Stomach (tissue), 8 donors: ENCODE measurements at regions not wholly inside any gene's neighbourhood (a gene's known extent, or its start where the extent isn't known, plus 50 kb on each side); places are given as distances from the start of the nearest gene placed in this dataset.

Experiments used
- DNase-seq, 2 donors: peaks; one replicate each; pipeline versions ENCODE4 v3.0.0 to v3.0.0-alpha.2; 2013 to 2019
- H3K27ac ChIP-seq, 5 donors: fragments of 200-600 bp in 4 of 5; sonication (generic) in 4 of 5; one replicate each; pipeline ENCODE4 v1.5.1; 2013 to 2019; ENCODE audit warnings: mild to moderate bottlenecking in 1 of 5, moderate library complexity in 1 of 5
- H3K27me3 ChIP-seq, 3 donors: fragments of 200-600 bp; sonication (generic); one replicate each; pipeline ENCODE4 v1.5.1; 2017 to 2019; ENCODE audit warnings: mixed run types in 1 of 3
- H3K36me3 ChIP-seq, 4 donors: fragments of 200-600 bp; sonication (generic); 1 replicate in 3 of 4; 2 replicates in 1 of 4; pipeline ENCODE4 v1.5.1; 2016 to 2019
- H3K4me1 ChIP-seq, 4 donors: fragments of 200-600 bp; sonication (generic); one replicate each; pipeline ENCODE4 v1.5.1; 2016 to 2019
- H3K4me3 ChIP-seq, 4 donors: fragments of 200-600 bp; sonication (generic) in 3 of 4; one replicate each; pipeline ENCODE4 v1.5.1; 2016 to 2019; ENCODE audit warnings: mild to moderate bottlenecking in 1 of 4
- H3K9me3 ChIP-seq, 4 donors: fragments of 200-600 bp; sonication (generic); one replicate each; pipeline ENCODE4 v1.5.1; 2016 to 2019
- CTCF ChIP-seq, 7 experiments: fragments of 450-650 bp in 4 of 7; fragments of 200-600 bp in 3 of 7; sonication (generic) in 3 of 7; IDR thresholded peaks; one replicate each; pipeline ENCODE4 v1.5.1; 2016 to 2019; ENCODE audit warnings: antibody characterized with exemption in 7 of 7, control low read depth in 2 of 7, mild to moderate bottlenecking in 1 of 7
- EP300 ChIP-seq: sonication (generic); formaldehyde crosslinking; IDR thresholded peaks from one replicate; pipeline ENCODE4 v1.6.1; 2017; ENCODE audit warnings: antibody characterized with exemption
- POLR2A ChIP-seq, 4 donors: fragments of 450-650 bp; IDR thresholded peaks; one replicate each; pipeline ENCODE4 v1.6.1; 2016; ENCODE audit warnings: antibody characterized with exemption in 4 of 4, control low read depth in 2 of 4, mild to moderate bottlenecking in 1 of 4, moderate library complexity in 1 of 4
- POLR2AphosphoS5 ChIP-seq, 3 donors: sonication (generic); formaldehyde crosslinking; IDR thresholded peaks; one replicate each; pipeline ENCODE4 v1.6.1; 2016; ENCODE audit warnings: antibody characterized with exemption in 3 of 3
- WGBS, 5 donors: extraction: QIAGEN DNeasy Blood & Tissue Kit in 3 of 5; methylation state at CpG; one replicate each; pipeline versions ENCODE4 v1.1.5 to v1.1.7; 2013 to 2018; 5-methylcytosine and 5-hydroxymethylcytosine counted together
- intact Hi-C: fragments of 100-400 bp; cut with DNase I; formaldehyde crosslinking; loops from one replicate; pipeline ENCODE4 v1.15.1; 2023; ENCODE audit warnings: low total_unique reads
- donor health status: healthy with polysubstance abuse.
- donor health status: Bipolar disorder and iron deficiency.
- donor health status: healthy.

- intact Hi-C loops = no loop called here
- no peaks in the 10 kb centered on the region for H3K27me3 ChIP-seq
- DNase-seq = no peak
- H3K4me3 ChIP-seq = no peak overlapping the region
- H3K9me3 ChIP-seq = peaks cover 0 to 13% (median 10%) of the 10 kb centered on the region in 4 donors
- TF ChIP-seq POLR2AphosphoS5 (IDR thresholded peaks at IDR 0.05) (no peak), CTCF (IDR thresholded peaks at IDR 0.05) (no peak), EP300 (no peak), POLR2A (IDR thresholded peaks at IDR 0.05) (no peak)
- H3K27ac ChIP-seq = no peak overlapping the region
- H3K4me1 ChIP-seq = no peaks in the 10 kb centered on the region
- no peaks in the 10 kb centered on the region for H3K36me3 ChIP-seq
- 64 to 86% (median 77%) methylated on average over 2 of the region's 2 CpGs for WGBS, 5 donors
Observed at GRCh38 chr6:9634776-9635175, 780.1 kb downstream of the TFAP2A start.

- Histone ChIP-seq H3K27ac (no peak overlapping the region), H3K36me3 (no peaks in the 10 kb centered on the region), H3K4me1 (no peaks in the 10 kb centered on the region), H3K4me3 (no peak overlapping the region), H3K27me3 (no peaks in the 10 kb centered on the region), H3K9me3 (peaks cover 0 to 16% (median 11%) of the 10 kb centered on the region in 4 donors)
- TF ChIP-seq POLR2AphosphoS5 (IDR thresholded peaks at IDR 0.05) = no peak
- TF ChIP-seq EP300 = no peak
- TF ChIP-seq POLR2A (IDR thresholded peaks at IDR 0.05) = no peak
- no peak for TF ChIP-seq CTCF (IDR thresholded peaks at IDR 0.05)
- intact Hi-C loops = no loop called here
- no peak for DNase-seq
Observed at GRCh38 chr6:9632026-9632425, 782.8 kb downstream of the TFAP2A start.

- no peak overlapping the region for H3K4me3 ChIP-seq
- no peaks in the 10 kb centered on the region for H3K4me1 ChIP-seq
- no peak for DNase-seq
- H3K27me3 ChIP-seq = no peaks in the 10 kb centered on the region
- TF ChIP-seq POLR2AphosphoS5 (IDR thresholded peaks at IDR 0.05) = no peak
- TF ChIP-seq POLR2A (IDR thresholded peaks at IDR 0.05) = no peak
- no peak for TF ChIP-seq EP300
- TF ChIP-seq CTCF (IDR thresholded peaks at IDR 0.05) = no peak
- H3K9me3 ChIP-seq = peaks cover 0 to 30% (median 11%) of the 10 kb centered on the region in 4 donors
- no peaks in the 10 kb centered on the region for H3K36me3 ChIP-seq
- no peak overlapping the region for H3K27ac ChIP-seq
- intact Hi-C loops = no loop called here
Observed at GRCh38 chr6:9628819-9629218, 786.1 kb downstream of the TFAP2A start.

GRCh38 chr6:9627916-9628315 lies 787.0 kb downstream of the TFAP2A start:
- H3K4me3 ChIP-seq = no peak overlapping the region
- no peak overlapping the region for H3K27ac ChIP-seq
- no peaks in the 10 kb centered on the region for H3K36me3 ChIP-seq
- 68 to 78% (median 72%) methylated on average over 3 of the region's 3 CpGs for WGBS, 5 donors
- DNase-seq = no peak
- intact Hi-C loops = no loop called here
- H3K27me3 ChIP-seq = no peaks in the 10 kb centered on the region
- peaks cover 0 to 30% (median 11%) of the 10 kb centered on the region in 4 donors for H3K9me3 ChIP-seq
- no peaks in the 10 kb centered on the region for H3K4me1 ChIP-seq
- TF ChIP-seq CTCF (IDR thresholded peaks at IDR 0.05) (no peak), POLR2AphosphoS5 (IDR thresholded peaks at IDR 0.05) (no peak), POLR2A (IDR thresholded peaks at IDR 0.05) (no peak), EP300 (no peak)
